ENCODE measurements at regions not wholly inside any gene's neighbourhood (a gene's known extent, or its start where the extent isn't known, plus 50 kb on each side); places are given as distances from the start of the nearest gene placed in this dataset.

DNA sequence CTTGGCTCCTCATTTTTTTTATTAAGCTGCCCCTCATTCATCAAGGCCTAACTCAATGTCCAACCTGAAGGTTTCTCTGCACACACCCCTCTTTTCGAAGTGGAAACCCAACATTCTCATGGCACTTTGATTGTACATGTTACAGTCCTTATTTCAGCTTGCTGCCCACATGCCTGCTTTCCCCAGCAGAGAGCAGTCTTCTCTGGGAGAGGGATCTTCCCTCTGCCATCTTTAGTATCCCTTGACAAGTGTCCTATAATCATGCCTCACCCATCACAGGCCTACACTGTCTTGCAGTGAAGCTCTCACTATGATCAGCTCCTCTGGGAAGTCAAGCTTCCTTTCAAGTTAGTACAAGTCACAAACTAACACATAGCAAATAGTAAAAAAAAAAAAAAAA is 175.1 kb downstream of the ACER2 start:
- TF ChIP-seq, protein P1, sequence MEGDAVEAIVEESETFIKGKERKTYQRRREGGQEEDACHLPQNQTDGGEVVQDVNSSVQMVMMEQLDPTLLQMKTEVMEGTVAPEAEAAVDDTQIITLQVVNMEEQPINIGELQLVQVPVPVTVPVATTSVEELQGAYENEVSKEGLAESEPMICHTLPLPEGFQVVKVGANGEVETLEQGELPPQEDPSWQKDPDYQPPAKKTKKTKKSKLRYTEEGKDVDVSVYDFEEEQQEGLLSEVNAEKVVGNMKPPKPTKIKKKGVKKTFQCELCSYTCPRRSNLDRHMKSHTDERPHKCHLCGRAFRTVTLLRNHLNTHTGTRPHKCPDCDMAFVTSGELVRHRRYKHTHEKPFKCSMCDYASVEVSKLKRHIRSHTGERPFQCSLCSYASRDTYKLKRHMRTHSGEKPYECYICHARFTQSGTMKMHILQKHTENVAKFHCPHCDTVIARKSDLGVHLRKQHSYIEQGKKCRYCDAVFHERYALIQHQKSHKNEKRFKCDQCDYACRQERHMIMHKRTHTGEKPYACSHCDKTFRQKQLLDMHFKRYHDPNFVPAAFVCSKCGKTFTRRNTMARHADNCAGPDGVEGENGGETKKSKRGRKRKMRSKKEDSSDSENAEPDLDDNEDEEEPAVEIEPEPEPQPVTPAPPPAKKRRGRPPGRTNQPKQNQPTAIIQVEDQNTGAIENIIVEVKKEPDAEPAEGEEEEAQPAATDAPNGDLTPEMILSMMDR (IDR thresholded peaks at IDR 0.05), result no peak
- TF ChIP-seq EZH2 (IDR thresholded peaks at IDR 0.05) (no peak), EZH2phosphoT487 (IDR thresholded peaks at IDR 0.05) (no peak)
